CD8-positive, alpha-beta memory T cell (primary cell): ENCODE measurements at regions not wholly inside any gene's neighbourhood (a gene's known extent, or its start where the extent isn't known, plus 50 kb on each side); places are given as distances from the start of the nearest gene placed in this dataset.

Experiments
- CTCF ChIA-PET: fragments of 350-600 bp; sonication (Branson Sonifier 250); formaldehyde crosslinking; loops from one replicate; lab custom pipeline; 2021; ENCODE audit warnings: antibody characterized with exemption; lab: Charles Lee
- POLR2A ChIA-PET: fragments of 350-600 bp; sonication (Branson Sonifier 250); formaldehyde crosslinking; loops from one replicate; lab custom pipeline; 2021; ENCODE audit warnings: antibody characterized with exemption; lab: Charles Lee
- DNase-seq, 5 donors: peaks; one replicate each; pipeline versions ENCODE4 v3.0.0 to v3.0.0-alpha.2; 2020 to 2022; ENCODE audit warnings: mixed read lengths in 1 of 5
- H3K27ac ChIP-seq: one replicate; pipeline ENCODE4 v1.7.0; 2013; ENCODE audit warnings: low read depth, mild to moderate bottlenecking, low read length, moderate library complexity
- H3K27me3 ChIP-seq: 2 replicates; pipeline ENCODE4 v1.7.0; 2013; ENCODE audit warnings: low read length, mild to moderate bottlenecking; ENCODE audit not compliant: insufficient read depth, poor library complexity, severe bottlenecking
- H3K36me3 ChIP-seq: 2 replicates; pipeline ENCODE4 v1.7.0; 2013; ENCODE audit warnings: mild to moderate bottlenecking, low read length, moderate library complexity; ENCODE audit not compliant: insufficient read depth
- H3K4me1 ChIP-seq: 2 replicates; pipeline ENCODE4 v1.7.0; 2013; ENCODE audit warnings: mild to moderate bottlenecking, low read length, moderate library complexity; ENCODE audit not compliant: insufficient read depth
- H3K4me3 ChIP-seq: 2 replicates; pipeline ENCODE4 v1.7.0; 2013; ENCODE audit warnings: mild to moderate bottlenecking, low read length
- H3K9me3 ChIP-seq: 2 replicates; pipeline ENCODE4 v1.7.0; 2013; ENCODE audit warnings: mild to moderate bottlenecking, low read length
- H3K27ac Mint-ChIP-seq, 8 donors: one replicate each; pipeline ENCODE4 v1.8.0; 2020 to 2021; ENCODE audit warnings: mixed read lengths in 8 of 8, mild to moderate bottlenecking in 6 of 8, inconsistent platforms in 3 of 8, moderate library complexity in 3 of 8
- H3K27me3 Mint-ChIP-seq, 2 donors: one replicate each; pipeline ENCODE4 v1.8.0; 2020 to 2021; ENCODE audit warnings: mixed read lengths in 2 of 2, mild to moderate bottlenecking in 1 of 2, moderate library complexity in 1 of 2
- H3K36me3 Mint-ChIP-seq, 3 donors: one replicate each; pipeline ENCODE4 v1.8.0; 2020 to 2021; ENCODE audit warnings: mixed read lengths in 3 of 3, inconsistent platforms in 1 of 3, mild to moderate bottlenecking in 1 of 3
- H3K4me1 Mint-ChIP-seq, 3 donors: one replicate each; pipeline ENCODE4 v1.8.0; 2020 to 2021; ENCODE audit warnings: mixed read lengths in 3 of 3, inconsistent platforms in 1 of 3, mild to moderate bottlenecking in 1 of 3
- H3K4me3 Mint-ChIP-seq, 7 donors: one replicate each; pipeline ENCODE4 v1.8.0; 2020 to 2021; ENCODE audit warnings: mixed read lengths in 7 of 7, mild to moderate bottlenecking in 6 of 7, moderate library complexity in 4 of 7, inconsistent platforms in 2 of 7
- H3K9me3 Mint-ChIP-seq, 5 donors: one replicate each; pipeline ENCODE4 v1.8.0; 2020 to 2022; ENCODE audit warnings: mixed read lengths in 5 of 5, mild to moderate bottlenecking in 3 of 5, moderate library complexity in 2 of 5, inconsistent platforms in 1 of 5

DNA sequence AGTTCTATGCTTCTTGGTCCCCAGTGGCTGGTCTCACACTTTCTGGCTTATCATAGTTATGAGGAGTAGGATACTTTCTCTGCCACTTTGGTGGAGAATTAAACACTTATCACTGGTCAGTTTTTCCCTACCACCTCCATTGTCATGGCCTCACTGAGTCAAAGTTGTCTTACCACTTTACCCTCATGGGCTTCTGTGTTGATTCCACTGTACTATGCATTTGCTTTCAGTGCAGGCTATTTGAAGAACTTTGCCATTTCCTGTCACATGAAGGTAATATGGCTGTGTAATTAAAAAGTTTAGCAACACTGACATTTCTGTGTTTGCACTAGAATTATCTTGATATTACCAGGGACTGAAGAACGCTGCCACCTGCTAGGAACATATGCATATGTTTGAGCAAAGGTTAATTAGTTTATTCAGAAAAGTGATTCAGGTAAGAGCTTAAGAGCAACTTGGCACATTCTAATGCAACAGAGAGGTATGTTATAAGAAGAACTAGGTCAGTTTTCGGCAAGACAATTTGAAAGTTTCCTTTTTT is 377.3 kb downstream of the PDCD6IP start:
- Histone ChIP-seq H3K27me3 (no peaks in the 10 kb centered on the region), H3K4me3 (no peak overlapping the region), H3K4me1 (no peaks in the 10 kb centered on the region), H3K9me3 (no peaks in the 10 kb centered on the region), H3K36me3 (no peaks in the 10 kb centered on the region), H3K27ac (no peak overlapping the region)
- Mint-ChIP-seq H3K4me3 (no peak overlapping the region), H3K27ac (no peak overlapping the region), H3K4me1 (no peaks in the 10 kb centered on the region), H3K27me3 (peaks cover 2 to 21% of the 10 kb centered on the region in 2 donors), H3K9me3 (peaks cover 0 to 2% (median 0%) of the 10 kb centered on the region in 5 donors), H3K36me3 (peaks cover 0 to 3% (median 0%) of the 10 kb centered on the region in 3 donors)
- no peak for DNase-seq
- ChIA-PET CTCF (no interaction called here), POLR2A (no interaction called here)

GRCh38 chr3:34176723-34177122 is 378.3 kb downstream of the PDCD6IP start:
- no peak overlapping the region for H3K4me3 ChIP-seq
- CTCF ChIA-PET = no interaction called here
- H3K36me3 ChIP-seq = no peaks in the 10 kb centered on the region
- Mint-ChIP-seq H3K9me3 (peaks cover 0 to 2% (median 0%) of the 10 kb centered on the region in 5 donors), H3K36me3 (peaks cover 0 to 3% (median 0%) of the 10 kb centered on the region in 3 donors), H3K27ac (no peak overlapping the region), H3K4me1 (no peaks in the 10 kb centered on the region), H3K27me3 (peaks cover 2 to 21% of the 10 kb centered on the region in 2 donors), H3K4me3 (no peak overlapping the region)
- H3K9me3 ChIP-seq = no peaks in the 10 kb centered on the region
- DNase-seq = no peak
- no peak overlapping the region for H3K27ac ChIP-seq
- H3K27me3 ChIP-seq = no peaks in the 10 kb centered on the region
- no peaks in the 10 kb centered on the region for H3K4me1 ChIP-seq
- POLR2A ChIA-PET = no interaction called here

DNA sequence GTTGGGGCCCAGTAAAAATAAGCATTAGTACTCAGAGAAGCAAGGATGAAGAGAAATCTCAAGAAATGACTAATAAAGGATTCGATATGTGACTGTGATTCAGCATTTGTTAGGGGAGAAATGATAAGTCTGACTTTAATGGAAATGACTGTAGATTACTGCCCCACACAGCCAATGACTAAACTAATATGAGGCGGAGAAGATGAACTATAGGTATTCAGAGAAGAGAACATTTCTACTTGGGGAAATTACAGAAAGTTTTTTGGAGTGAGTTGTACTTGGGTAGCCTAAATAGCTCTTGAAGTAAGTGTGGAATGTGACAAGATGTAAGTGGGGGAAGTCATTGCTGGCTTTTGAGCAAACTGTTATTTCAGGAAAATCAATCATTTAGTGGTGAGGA is 380.0 kb downstream of the PDCD6IP start:
- Mint-ChIP-seq H3K4me3 (no peak overlapping the region), H3K36me3 (peaks cover 0 to 3% (median 0%) of the 10 kb centered on the region in 3 donors), H3K27ac (no peak overlapping the region), H3K9me3 (no peaks in the 10 kb centered on the region), H3K27me3 (peaks cover 0 to 21% of the 10 kb centered on the region in 2 donors), H3K4me1 (no peaks in the 10 kb centered on the region)
- Histone ChIP-seq H3K27ac (no peak overlapping the region), H3K36me3 (no peaks in the 10 kb centered on the region), H3K4me3 (no peak overlapping the region), H3K27me3 (no peaks in the 10 kb centered on the region), H3K9me3 (no peaks in the 10 kb centered on the region), H3K4me1 (no peaks in the 10 kb centered on the region)
- CTCF ChIA-PET = no interaction called here
- DNase-seq = no peak
- POLR2A ChIA-PET = no interaction called here

DNA sequence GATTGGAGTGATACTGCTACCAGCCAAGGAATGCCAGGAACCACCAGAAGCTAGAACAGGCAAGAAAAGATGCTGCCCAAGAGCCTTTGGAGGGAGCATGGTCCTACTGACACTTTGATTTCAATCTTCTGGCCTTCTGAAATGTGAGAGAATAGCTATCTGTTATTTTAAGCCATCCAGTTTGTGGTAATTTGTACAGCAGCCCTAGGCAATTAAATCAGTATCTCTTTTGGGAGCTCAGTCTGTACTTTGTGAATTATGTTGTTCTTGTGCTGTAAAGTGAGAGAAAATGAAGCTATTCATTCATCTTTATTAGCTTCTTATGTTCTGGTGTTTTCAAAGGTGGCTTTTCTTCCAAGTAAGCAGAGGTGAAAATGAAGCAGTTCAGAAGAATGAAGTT is 381.3 kb downstream of the PDCD6IP start:
- POLR2A ChIA-PET = no interaction called here
- H3K9me3 Mint-ChIP-seq = no peaks in the 10 kb centered on the region
- no peaks in the 10 kb centered on the region for H3K4me1 Mint-ChIP-seq
- no peaks in the 10 kb centered on the region for H3K9me3 ChIP-seq
- no peaks in the 10 kb centered on the region for H3K4me1 ChIP-seq
- H3K36me3 Mint-ChIP-seq = peaks cover 0 to 3% (median 0%) of the 10 kb centered on the region in 3 donors
- H3K4me3 ChIP-seq = no peak overlapping the region
- no peak for DNase-seq
- H3K27me3 Mint-ChIP-seq = peaks cover 0 to 17% of the 10 kb centered on the region in 2 donors
- no peaks in the 10 kb centered on the region for H3K27me3 ChIP-seq
- peak overlapping the region in 1 of 8 donors; percentile 13 for H3K27ac Mint-ChIP-seq
- CTCF ChIA-PET = no interaction called here
- H3K4me3 Mint-ChIP-seq = no peak overlapping the region
- H3K36me3 ChIP-seq = no peaks in the 10 kb centered on the region
- no peak overlapping the region for H3K27ac ChIP-seq

DNA sequence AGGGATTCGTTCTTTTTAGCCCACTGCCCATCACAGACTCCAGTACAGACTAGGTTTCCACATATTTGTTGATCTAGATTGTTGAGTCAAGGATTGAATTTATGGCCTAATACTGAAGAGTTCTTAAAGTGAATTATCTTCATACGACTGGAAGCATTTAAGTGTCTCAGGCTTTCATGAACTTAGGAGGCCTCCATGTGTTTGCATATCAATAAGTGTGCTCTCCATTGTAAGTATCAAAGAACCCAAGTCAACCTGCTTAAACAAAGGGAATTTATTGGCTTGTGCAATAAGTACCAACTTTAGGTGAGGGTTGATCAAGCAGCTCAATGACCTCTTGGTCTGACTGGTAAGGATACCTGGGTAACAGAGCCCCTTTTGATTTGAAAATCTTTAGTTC is 382.1 kb downstream of the PDCD6IP start:
- no peak overlapping the region for H3K27ac Mint-ChIP-seq
- DNase-seq = no peak
- H3K4me1 Mint-ChIP-seq = no peaks in the 10 kb centered on the region
- H3K4me3 ChIP-seq = no peak overlapping the region
- H3K9me3 ChIP-seq = no peaks in the 10 kb centered on the region
- no peaks in the 10 kb centered on the region for H3K27me3 ChIP-seq
- no peaks in the 10 kb centered on the region for H3K9me3 Mint-ChIP-seq
- no peaks in the 10 kb centered on the region for H3K36me3 Mint-ChIP-seq
- H3K27me3 Mint-ChIP-seq = peaks cover 0 to 13% of the 10 kb centered on the region in 2 donors
- no peak overlapping the region for H3K4me3 Mint-ChIP-seq
- ChIA-PET CTCF (no interaction called here), POLR2A (no interaction called here)
- no peaks in the 10 kb centered on the region for H3K36me3 ChIP-seq
- no peak overlapping the region for H3K27ac ChIP-seq
- no peaks in the 10 kb centered on the region for H3K4me1 ChIP-seq

GRCh38 chr3:34183114-34183513 is 384.7 kb downstream of the PDCD6IP start:
- ChIA-PET CTCF (no interaction called here), POLR2A (no interaction called here)
- no peak overlapping the region for H3K27ac Mint-ChIP-seq
- no peaks in the 10 kb centered on the region for H3K4me1 ChIP-seq
- no peaks in the 10 kb centered on the region for H3K27me3 ChIP-seq
- no peak overlapping the region for H3K27ac ChIP-seq
- no peaks in the 10 kb centered on the region for H3K36me3 ChIP-seq
- no peak for DNase-seq
- H3K4me3 ChIP-seq = no peak overlapping the region
- no peaks in the 10 kb centered on the region for H3K9me3 ChIP-seq
- H3K27me3 Mint-ChIP-seq = peaks cover 0 to 9% of the 10 kb centered on the region in 2 donors
- no peaks in the 10 kb centered on the region for H3K4me1 Mint-ChIP-seq
- no peaks in the 10 kb centered on the region for H3K36me3 Mint-ChIP-seq
- no peak overlapping the region for H3K4me3 Mint-ChIP-seq
- H3K9me3 Mint-ChIP-seq = no peaks in the 10 kb centered on the region

GRCh38 chr3:34183611-34184340 is 385.3 kb downstream of the PDCD6IP start:
- Histone ChIP-seq H3K27ac (no peak overlapping the region), H3K9me3 (no peaks in the 10 kb centered on the region), H3K4me1 (no peaks in the 10 kb centered on the region), H3K36me3 (no peaks in the 10 kb centered on the region), H3K27me3 (no peaks in the 10 kb centered on the region), H3K4me3 (no peak overlapping the region)
- ChIA-PET POLR2A (no interaction called here), CTCF (no interaction called here)
- Mint-ChIP-seq H3K9me3 (no peaks in the 10 kb centered on the region), H3K4me3 (no peak overlapping the region), H3K4me1 (no peaks in the 10 kb centered on the region), H3K36me3 (no peaks in the 10 kb centered on the region), H3K27ac (no peak overlapping the region), H3K27me3 (peaks cover 0 to 9% of the 10 kb centered on the region in 2 donors)
- no peak for DNase-seq

DNA sequence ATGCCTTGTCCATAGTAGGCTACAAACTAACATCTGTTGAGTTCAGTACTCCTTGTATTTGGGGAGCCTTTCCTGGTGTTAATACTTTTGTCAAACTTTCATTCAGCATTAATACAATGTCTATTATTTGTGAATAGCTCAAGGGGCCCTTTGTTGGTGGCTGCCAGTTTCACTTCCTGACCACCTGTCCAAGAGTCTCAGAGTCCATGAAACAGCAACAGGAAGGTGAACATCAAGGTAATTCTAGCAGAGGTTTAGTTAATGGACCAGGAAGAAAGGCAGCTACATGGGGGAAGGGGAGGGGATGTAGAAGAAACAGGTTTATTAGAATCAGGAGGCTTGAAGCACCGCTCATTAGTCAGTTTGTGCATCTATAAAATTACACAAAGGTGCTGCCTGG is 386.9 kb downstream of the PDCD6IP start:
- no peak overlapping the region for H3K27ac Mint-ChIP-seq
- DNase-seq = no peak
- H3K27me3 Mint-ChIP-seq = peaks cover 0 to 9% of the 10 kb centered on the region in 2 donors
- ChIA-PET POLR2A (no interaction called here), CTCF (no interaction called here)
- H3K4me1 ChIP-seq = no peaks in the 10 kb centered on the region
- no peaks in the 10 kb centered on the region for H3K4me1 Mint-ChIP-seq
- H3K4me3 ChIP-seq = no peak overlapping the region
- H3K4me3 Mint-ChIP-seq = no peak overlapping the region
- H3K27me3 ChIP-seq = no peaks in the 10 kb centered on the region
- H3K27ac ChIP-seq = no peak overlapping the region
- H3K9me3 ChIP-seq = no peaks in the 10 kb centered on the region
- no peaks in the 10 kb centered on the region for H3K36me3 ChIP-seq
- H3K36me3 Mint-ChIP-seq = no peaks in the 10 kb centered on the region
- no peaks in the 10 kb centered on the region for H3K9me3 Mint-ChIP-seq
